ENCODE measurements at regions not wholly inside any gene's neighbourhood (a gene's known extent, or its start where the extent isn't known, plus 50 kb on each side); places are given as distances from the start of the nearest gene placed in this dataset.

GRCh38 chr7:121570365-121570764 lies 174.3 kb upstream of the FAM3C start:
- TF ChIP-seq POLR2A (IDR thresholded peaks at IDR 0.05), result no peak
- TF ChIP-seq, protein P1, sequence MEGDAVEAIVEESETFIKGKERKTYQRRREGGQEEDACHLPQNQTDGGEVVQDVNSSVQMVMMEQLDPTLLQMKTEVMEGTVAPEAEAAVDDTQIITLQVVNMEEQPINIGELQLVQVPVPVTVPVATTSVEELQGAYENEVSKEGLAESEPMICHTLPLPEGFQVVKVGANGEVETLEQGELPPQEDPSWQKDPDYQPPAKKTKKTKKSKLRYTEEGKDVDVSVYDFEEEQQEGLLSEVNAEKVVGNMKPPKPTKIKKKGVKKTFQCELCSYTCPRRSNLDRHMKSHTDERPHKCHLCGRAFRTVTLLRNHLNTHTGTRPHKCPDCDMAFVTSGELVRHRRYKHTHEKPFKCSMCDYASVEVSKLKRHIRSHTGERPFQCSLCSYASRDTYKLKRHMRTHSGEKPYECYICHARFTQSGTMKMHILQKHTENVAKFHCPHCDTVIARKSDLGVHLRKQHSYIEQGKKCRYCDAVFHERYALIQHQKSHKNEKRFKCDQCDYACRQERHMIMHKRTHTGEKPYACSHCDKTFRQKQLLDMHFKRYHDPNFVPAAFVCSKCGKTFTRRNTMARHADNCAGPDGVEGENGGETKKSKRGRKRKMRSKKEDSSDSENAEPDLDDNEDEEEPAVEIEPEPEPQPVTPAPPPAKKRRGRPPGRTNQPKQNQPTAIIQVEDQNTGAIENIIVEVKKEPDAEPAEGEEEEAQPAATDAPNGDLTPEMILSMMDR (IDR thresholded peaks at IDR 0.05), result no peak
- Histone ChIP-seq H3K4me3 (no peak overlapping the region), H3K27me3 (no peaks in the 10 kb centered on the region), H3K4me1 (no peaks in the 10 kb centered on the region), H3K27ac (no peak overlapping the region), H3K36me3 (no peaks in the 10 kb centered on the region), H3K9me3 (no peaks in the 10 kb centered on the region)
- DNase-seq, result no peak

- H3K36me3 ChIP-seq, result no peaks in the 10 kb centered on the region
- TF ChIP-seq POLR2A (IDR thresholded peaks at IDR 0.05), result no peak
- TF ChIP-seq, protein P1 (IDR thresholded peaks at IDR 0.05), result peak in 2 of 6 experiments; percentile 7 to 12
Measured at GRCh38 chr7:121563177-121563576, 167.1 kb upstream of the FAM3C start.

GRCh38 chr7:121562259-121562658 lies 166.2 kb upstream of the FAM3C start:
- H3K27ac ChIP-seq, result no peak overlapping the region
- H3K4me1 ChIP-seq, result no peaks in the 10 kb centered on the region
- no peaks in the 10 kb centered on the region for H3K9me3 ChIP-seq
- TF ChIP-seq POLR2A (IDR thresholded peaks at IDR 0.05), result no peak
- TF ChIP-seq, protein P1 (IDR thresholded peaks at IDR 0.05), result no peak
- no peaks in the 10 kb centered on the region for H3K36me3 ChIP-seq
- no peak overlapping the region for H3K4me3 ChIP-seq
- H3K27me3 ChIP-seq, result no peaks in the 10 kb centered on the region
- no peak for DNase-seq

More at GRCh38 chr7:121563177-121563576, 167.1 kb upstream of the FAM3C start:
- no peaks in the 10 kb centered on the region for H3K9me3 ChIP-seq
- no peak overlapping the region for H3K27ac ChIP-seq
- H3K4me3 ChIP-seq, result no peak overlapping the region
- no peak for DNase-seq
- no peaks in the 10 kb centered on the region for H3K27me3 ChIP-seq
- no peaks in the 10 kb centered on the region for H3K4me1 ChIP-seq

GRCh38 chr7:121561717-121562116 lies 165.6 kb upstream of the FAM3C start:
- TF ChIP-seq POLR2A (IDR thresholded peaks at IDR 0.05), result no peak
- TF ChIP-seq, protein P1 (IDR thresholded peaks at IDR 0.05), result no peak
- no peaks in the 10 kb centered on the region for H3K4me1 ChIP-seq
- no peak overlapping the region for H3K4me3 ChIP-seq
- H3K27me3 ChIP-seq, result no peaks in the 10 kb centered on the region
- no peak for DNase-seq
- no peaks in the 10 kb centered on the region for H3K36me3 ChIP-seq
- H3K27ac ChIP-seq, result no peak overlapping the region
- H3K9me3 ChIP-seq, result no peaks in the 10 kb centered on the region

GRCh38 chr7:121560267-121560990 lies 164.3 kb upstream of the FAM3C start:
- no peak for DNase-seq
- no peak overlapping the region for H3K27ac ChIP-seq
- H3K27me3 ChIP-seq, result no peaks in the 10 kb centered on the region
- no peaks in the 10 kb centered on the region for H3K9me3 ChIP-seq
- no peak overlapping the region for H3K4me3 ChIP-seq
- no peaks in the 10 kb centered on the region for H3K36me3 ChIP-seq
- H3K4me1 ChIP-seq, result no peaks in the 10 kb centered on the region
- no peak for TF ChIP-seq POLR2A (IDR thresholded peaks at IDR 0.05)
- TF ChIP-seq, protein P1 (IDR thresholded peaks at IDR 0.05), result no peak

Measured in Peyer's patch (tissue), 4 donors.